ES-I3 (cell line): ENCODE measurements at regions not wholly inside any gene's neighbourhood (a gene's known extent, or its start where the extent isn't known, plus 50 kb on each side); places are given as distances from the start of the nearest gene placed in this dataset.

Experiments
- H3K36me3 ChIP-seq: 2 replicates; pipeline ENCODE4 v1.6.1; 2013; ENCODE audit warnings: mild to moderate bottlenecking, low read length, control low read depth, moderate library complexity; ENCODE audit not compliant: insufficient read depth
- H3K4me1 ChIP-seq: 2 replicates; pipeline ENCODE4 v1.6.1; 2013; ENCODE audit warnings: mild to moderate bottlenecking, control low read depth, low read length; ENCODE audit not compliant: insufficient read depth
- H3K9ac ChIP-seq: 2 replicates; pipeline ENCODE4 v1.6.1; 2013; ENCODE audit warnings: low read depth, mild to moderate bottlenecking, low read length, moderate library complexity
- H3K9me3 ChIP-seq: 2 replicates; pipeline ENCODE4 v1.6.1; 2013; ENCODE audit warnings: mild to moderate bottlenecking, low read length, moderate library complexity; ENCODE audit not compliant: control insufficient read depth, insufficient read depth

DNA sequence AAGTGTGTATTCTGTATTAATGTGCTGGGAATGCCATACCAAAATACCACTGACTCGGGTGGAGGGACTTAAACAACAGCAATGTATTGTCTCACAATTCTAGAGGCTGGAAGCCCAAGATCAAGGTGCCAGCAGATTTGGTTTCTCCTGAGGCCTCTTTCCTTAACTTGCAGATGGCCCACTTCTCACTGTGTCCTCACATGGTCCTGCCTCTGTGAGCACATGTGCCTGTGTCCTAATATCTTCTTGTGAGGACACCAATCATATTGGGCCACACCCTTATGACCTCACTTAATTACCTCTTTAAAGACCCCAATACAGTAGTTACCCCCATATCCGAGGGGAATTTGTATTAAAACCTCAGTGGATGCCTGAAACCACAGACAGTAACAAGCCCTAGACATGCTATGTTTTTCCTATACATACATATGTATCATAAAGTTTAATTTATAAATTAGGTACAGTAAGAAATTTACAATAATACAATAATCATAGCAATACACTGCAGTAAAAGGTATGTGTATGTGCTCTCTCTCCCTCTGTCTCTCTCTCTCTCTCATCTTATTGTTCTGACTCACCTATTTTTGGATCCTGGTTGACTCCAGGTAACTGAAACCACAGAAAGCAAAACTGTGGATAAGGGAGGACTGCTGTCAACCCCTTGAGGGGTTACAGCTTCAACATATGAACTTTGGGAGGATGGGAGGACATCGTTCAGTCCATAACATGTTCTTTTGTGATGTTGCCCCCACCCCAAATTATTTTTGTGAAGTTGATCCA lies 174.3 kb downstream of the IRS2 start:
- H3K9me3 ChIP-seq, result no peaks in the 10 kb centered on the region
- H3K9ac ChIP-seq, result no peak overlapping the region
- H3K36me3 ChIP-seq, result no peaks in the 10 kb centered on the region
- H3K4me1 ChIP-seq, result peaks cover 5% of the 10 kb centered on the region; the same call in 1 of the 2 replicates

DNA sequence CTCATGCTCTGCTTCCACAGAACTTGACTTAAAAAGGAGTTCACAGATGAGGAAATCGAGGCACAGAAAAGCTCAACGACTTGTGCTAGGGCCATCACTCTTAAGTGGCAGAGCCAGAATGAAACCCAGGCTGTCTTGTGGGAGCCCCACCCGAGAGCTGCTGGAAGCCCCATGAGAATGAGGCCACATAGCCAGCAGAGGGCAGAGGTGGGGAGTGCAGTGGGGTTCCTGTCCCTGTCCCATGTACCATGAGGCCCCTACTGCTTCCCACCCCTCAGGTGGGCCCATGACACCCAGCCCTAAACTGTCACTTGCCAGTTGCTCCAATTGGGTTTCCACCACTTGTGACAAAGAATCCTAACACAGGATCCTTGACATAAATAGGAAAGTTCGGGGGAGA lies 175.9 kb downstream of the IRS2 start:
- Histone ChIP-seq H3K9me3 (no peaks in the 10 kb centered on the region), H3K36me3 (no peaks in the 10 kb centered on the region)

DNA sequence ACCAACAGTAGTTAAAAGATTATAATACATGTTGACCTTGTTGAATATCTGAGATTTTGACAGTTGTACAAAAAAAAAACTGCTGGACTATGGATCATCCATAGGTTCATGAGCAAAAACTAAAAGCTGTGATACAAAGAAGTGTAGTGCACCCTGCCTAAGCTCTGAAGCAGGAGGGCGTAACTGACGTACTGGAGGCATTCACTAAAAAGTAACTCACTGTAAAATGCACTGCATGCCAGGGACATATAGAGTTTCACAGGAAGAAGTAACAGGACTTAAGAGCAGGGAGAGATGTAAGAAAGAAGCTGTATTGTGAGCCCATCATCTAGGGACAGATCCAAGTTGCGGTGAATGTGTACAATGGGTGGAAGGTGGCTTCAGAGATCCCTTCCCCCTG lies 177.9 kb downstream of the IRS2 start:
- no peak overlapping the region for H3K9ac ChIP-seq
- H3K9me3 ChIP-seq, result no peaks in the 10 kb centered on the region
- H3K36me3 ChIP-seq, result no peaks in the 10 kb centered on the region
- H3K4me1 ChIP-seq, result no peaks in the 10 kb centered on the region

More for the DNA sequence above, 175.9 kb downstream of the IRS2 start:
- H3K4me1 ChIP-seq, result no peaks in the 10 kb centered on the region
- H3K9ac ChIP-seq, result no peak overlapping the region

DNA sequence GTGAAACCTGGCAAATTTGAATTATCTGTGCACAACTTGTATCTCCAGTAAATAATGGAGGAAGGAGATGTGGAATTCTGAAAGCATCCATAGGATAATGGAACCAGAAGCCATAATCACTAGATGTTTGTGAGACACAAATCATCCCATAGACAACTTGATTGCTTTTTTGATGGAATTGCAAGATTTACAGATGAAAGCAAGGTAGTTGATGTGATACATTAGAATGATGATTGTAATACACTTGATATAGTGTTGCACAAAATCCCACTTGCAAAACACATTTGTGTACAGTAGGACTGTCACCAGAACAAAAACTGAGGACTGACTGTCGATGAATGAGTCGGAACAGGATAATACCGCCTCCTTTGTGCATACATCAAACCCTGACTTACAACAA lies 178.3 kb downstream of the IRS2 start:
- no peaks in the 10 kb centered on the region for H3K4me1 ChIP-seq
- no peak overlapping the region for H3K9ac ChIP-seq
- H3K36me3 ChIP-seq, result no peaks in the 10 kb centered on the region
- H3K9me3 ChIP-seq, result no peaks in the 10 kb centered on the region

DNA sequence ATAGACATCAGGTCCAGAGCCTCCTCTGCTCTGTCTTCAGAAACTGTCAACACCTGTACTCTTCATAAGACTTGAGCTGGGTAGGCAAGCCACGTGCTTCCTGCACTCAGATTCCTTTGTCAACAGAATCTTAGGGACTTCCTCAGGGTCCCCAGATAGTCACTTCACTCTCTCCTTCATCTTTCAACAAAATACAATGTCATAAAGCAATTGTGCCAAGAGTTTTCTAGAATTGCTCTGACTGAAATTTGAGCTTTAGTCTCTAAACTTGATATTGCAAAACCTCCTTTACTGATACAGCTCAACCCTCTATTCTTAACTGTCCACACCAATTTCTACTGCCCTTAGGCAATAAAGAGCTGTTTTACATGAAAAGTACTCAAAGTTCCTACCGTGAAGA lies 179.9 kb downstream of the IRS2 start:
- Histone ChIP-seq H3K4me1 (no peaks in the 10 kb centered on the region), H3K9ac (no peak overlapping the region), H3K36me3 (no peaks in the 10 kb centered on the region), H3K9me3 (no peaks in the 10 kb centered on the region)

DNA sequence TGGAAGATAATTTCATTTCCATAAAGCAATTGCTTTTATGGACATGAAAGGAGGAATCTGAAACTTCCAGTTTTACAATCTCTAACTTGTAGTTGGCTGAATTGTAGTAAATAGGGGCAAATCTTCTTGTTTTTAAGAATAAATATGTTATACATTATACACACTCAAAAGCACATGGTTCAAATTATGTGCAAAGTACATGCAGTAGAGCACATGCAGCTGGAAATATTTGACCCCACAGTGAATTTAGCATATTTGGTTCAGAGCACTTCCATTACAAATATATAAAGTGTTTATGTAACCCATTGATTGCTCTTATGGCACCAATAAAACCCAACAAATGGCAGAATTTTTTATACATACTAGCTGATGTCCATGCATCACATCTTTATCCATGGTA lies 180.5 kb downstream of the IRS2 start:
- H3K9me3 ChIP-seq, result no peaks in the 10 kb centered on the region
- H3K4me1 ChIP-seq, result no peaks in the 10 kb centered on the region
- H3K9ac ChIP-seq, result no peak overlapping the region
- H3K36me3 ChIP-seq, result no peaks in the 10 kb centered on the region

DNA sequence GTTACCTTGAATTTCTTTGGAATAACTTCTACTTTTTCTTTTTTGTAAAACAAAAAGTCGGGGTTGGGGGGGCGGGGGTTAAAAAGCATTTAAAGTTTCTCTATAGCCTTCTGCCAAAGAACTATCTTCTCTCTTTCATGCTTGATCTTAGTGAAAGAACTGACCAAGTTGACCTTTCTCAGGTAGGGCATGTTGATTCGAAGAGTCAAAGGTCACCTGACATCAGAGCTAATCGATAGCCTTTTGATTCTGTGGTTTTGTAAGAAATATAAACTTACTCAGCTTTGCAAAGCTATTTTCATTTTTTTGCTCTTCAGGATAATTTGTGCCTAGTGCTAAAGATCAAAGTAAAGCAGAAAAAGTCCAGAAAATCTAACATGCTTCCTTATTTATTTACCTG lies 181.5 kb downstream of the IRS2 start:
- H3K36me3 ChIP-seq, result no peaks in the 10 kb centered on the region
- no peaks in the 10 kb centered on the region for H3K9me3 ChIP-seq
- H3K9ac ChIP-seq, result no peak overlapping the region
- no peaks in the 10 kb centered on the region for H3K4me1 ChIP-seq

DNA sequence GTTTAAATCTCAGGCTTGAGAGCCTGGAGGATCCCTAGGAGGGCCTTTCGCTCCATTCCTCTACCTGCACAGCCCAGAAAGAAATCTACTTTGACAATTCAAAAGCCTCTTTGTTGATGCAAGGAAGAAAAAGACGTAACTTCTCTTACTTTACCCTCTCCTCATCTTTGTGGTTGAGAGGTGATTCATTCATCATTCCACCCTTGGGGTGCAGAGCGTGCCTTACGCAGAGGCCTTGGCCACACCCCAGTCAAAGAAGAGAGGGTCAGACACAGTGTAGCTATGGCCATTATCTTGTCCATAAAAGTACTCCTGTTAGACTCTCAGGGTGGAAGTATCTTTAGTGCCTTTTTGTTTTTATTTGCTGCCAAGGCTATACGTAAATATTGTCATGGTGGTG lies 184.0 kb downstream of the IRS2 start:
- Histone ChIP-seq H3K9ac (no peak overlapping the region), H3K36me3 (no peaks in the 10 kb centered on the region), H3K4me1 (no peaks in the 10 kb centered on the region), H3K9me3 (no peaks in the 10 kb centered on the region)

DNA sequence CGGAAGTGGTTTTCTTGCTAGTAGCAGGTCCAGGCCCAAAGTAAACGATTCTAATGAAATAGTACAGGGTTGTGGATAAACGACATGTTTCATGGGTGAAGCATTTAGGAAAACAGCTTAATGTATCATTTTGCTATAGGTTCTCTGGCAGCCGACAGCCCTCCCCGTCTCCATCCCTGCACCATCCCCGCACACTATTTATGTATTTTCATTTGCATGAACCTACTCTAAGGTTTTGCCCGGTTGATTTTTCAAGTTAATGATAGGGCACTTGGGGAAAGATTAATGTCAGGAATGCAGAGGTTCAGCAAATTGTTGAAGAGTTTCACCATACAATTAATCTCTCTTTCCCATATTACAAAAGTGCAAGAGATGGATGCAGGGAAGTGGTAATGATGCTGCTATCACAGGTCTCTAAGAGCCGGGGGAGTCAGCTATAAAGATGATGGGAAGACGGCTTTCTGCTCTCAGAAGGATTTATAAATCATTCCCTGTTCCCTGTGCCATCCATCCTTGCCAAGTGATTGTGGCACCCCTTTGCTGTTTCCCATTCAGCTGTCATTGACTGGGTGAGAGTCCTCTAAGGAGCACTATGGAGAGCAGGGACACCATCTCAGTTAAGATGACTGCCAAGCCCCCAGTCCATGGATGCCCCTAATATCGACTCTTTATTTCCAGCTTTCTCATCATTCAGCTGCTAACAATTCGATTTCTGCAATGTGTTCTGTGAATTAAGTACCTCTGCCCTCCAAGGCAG lies 186.3 kb downstream of the IRS2 start:
- Histone ChIP-seq H3K36me3 (no peaks in the 10 kb centered on the region), H3K9ac (no peak overlapping the region), H3K4me1 (no peaks in the 10 kb centered on the region), H3K9me3 (no peaks in the 10 kb centered on the region)

DNA sequence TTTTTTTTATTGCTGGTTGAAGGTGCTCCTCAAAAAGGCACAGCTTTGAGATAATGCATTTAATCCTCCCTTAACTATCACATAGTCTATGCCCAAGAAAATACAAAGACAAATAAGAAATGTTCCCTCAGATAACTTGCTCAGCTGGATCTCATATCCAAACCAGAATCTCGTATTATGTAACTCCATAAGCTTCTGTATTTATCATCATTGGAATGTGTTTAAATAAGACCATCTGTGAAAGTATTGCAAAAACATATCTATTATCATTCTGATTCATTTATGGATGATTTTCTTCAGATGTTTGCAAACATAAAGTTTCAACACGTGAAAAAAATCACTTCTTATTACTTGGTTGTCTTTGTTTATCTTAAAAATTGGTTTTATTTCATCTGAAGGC lies 190.9 kb downstream of the IRS2 start:
- H3K9ac ChIP-seq, result no peak overlapping the region
- H3K4me1 ChIP-seq, result no peaks in the 10 kb centered on the region
- no peaks in the 10 kb centered on the region for H3K36me3 ChIP-seq
- H3K9me3 ChIP-seq, result no peaks in the 10 kb centered on the region

DNA sequence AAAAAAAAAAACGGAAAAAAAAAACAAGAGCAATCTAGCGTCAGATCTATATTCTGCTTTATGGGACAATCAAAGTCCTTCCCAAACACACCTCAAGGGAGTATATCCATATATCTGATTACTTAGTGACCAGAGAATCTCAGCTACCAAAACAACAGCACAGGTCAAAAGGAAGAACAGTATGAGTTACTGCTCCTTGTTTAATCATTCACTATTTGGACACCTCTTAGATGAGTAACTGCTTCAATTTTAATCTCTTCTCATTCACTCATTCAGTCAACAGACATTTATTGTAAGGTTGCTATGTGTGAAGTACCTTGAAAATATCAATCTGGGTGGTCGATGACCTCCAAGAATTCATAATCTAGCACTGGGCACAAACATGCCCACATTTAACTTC lies 193.2 kb downstream of the IRS2 start:
- Histone ChIP-seq H3K4me1 (no peaks in the 10 kb centered on the region), H3K36me3 (no peaks in the 10 kb centered on the region), H3K9ac (no peak overlapping the region), H3K9me3 (no peaks in the 10 kb centered on the region)

DNA sequence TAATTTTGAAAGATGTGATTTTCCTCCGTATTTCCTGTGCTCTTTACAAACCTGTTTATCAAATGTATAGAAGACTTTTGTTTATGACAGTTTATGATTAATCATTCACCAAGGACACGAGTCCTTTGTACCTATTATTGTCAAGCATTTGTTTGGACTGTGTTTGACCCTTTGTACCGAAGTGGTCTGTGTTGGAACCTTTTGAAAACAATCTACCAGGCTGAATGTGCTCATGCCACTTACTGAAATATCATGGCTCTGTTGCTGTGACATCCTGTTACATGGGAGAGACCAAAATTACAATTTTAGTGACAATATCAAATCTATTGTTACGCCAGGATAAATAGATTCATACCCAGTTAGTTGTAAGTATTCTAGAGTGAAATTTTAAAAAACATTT lies 193.6 kb downstream of the IRS2 start:
- H3K4me1 ChIP-seq, result no peaks in the 10 kb centered on the region

DNA sequence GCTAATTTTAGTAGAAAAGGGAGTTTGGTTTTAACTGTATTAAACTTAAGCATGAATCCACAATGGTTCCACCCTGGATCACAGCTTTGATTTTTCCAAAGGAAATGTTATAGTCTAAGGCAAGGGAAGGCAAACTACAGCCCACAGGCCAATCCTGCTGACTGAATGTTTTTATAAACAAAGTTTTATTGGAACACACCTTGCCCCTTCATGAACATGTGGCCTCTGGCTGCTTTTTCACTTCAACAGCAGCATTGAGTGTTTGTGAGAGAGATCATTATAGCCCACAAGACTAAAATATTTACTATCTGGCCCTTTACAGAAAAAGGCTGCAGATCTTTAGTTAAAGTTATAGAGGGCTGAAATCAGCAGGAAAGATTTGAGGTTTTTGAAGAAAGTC lies 198.7 kb downstream of the IRS2 start:
- H3K36me3 ChIP-seq, result no peaks in the 10 kb centered on the region
- no peaks in the 10 kb centered on the region for H3K4me1 ChIP-seq
- H3K9ac ChIP-seq, result no peak overlapping the region
- no peaks in the 10 kb centered on the region for H3K9me3 ChIP-seq

More for the DNA sequence above, 193.6 kb downstream of the IRS2 start:
- H3K36me3 ChIP-seq, result no peaks in the 10 kb centered on the region
- H3K9me3 ChIP-seq, result no peaks in the 10 kb centered on the region
- H3K9ac ChIP-seq, result no peak overlapping the region

DNA sequence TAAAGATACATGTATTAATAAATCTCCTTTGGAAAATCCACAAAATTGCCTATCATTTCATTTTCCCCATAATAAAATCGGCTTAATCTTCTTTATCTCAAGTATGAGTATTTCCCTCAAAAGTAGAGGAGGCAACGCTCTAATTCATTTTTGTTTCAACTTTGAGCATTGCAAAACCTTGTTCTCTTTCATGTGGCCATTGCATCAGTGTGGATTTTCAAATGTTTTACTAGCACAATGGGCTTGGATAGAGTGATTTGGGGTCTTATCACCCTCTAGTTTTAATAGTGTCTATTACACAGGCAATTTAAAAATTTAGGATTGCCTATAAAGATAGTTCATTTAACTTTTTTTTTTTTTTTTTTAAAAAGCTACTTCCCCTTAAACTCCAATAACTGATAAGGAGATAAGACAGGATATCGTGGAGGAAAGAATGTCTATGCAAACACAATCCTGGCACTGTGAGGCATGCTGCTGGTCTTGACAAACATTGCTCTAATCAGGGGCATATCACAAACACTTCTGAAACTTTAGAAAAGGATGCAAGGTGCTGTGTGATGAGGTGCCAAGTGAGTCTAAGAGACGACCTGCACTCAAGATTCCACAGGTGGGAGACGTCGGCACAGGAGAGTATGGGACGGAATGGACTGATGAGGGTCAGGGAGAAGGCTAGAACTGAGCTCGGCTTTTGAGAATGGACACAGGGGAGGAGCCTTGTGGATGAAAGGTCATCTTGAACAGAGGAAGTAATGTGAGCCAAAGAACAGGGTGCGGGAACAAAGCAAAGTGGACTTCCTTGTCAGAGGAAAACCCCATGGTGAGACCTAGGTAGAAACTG lies 199.7 kb downstream of the IRS2 start:
- Histone ChIP-seq H3K36me3 (no peaks in the 10 kb centered on the region), H3K9me3 (no peaks in the 10 kb centered on the region), H3K9ac (no peak overlapping the region), H3K4me1 (no peaks in the 10 kb centered on the region)
